Kidney (tissue), 13 donors: ENCODE measurements at regions not wholly inside any gene's neighbourhood (a gene's known extent, or its start where the extent isn't known, plus 50 kb on each side); places are given as distances from the start of the nearest gene placed in this dataset.

ENCODE experiments used
- DNase-seq, 5 donors: peaks; one replicate each; pipeline ENCODE4 v3.0.0-alpha.2; 2013 to 2020
- FAIRE-seq: peaks from 2 replicates; lab custom pipeline; 2012; peaks lifted over from hg19 to GRCh38; lab: Jason Lieb, UNC
- H3K27ac ChIP-seq, 2 donors: one replicate each; pipeline ENCODE4 v1.7.0; 2013; ENCODE audit warnings: low read depth in 2 of 2, low read length in 2 of 2, inconsistent platforms in 1 of 2
- H3K27me3 ChIP-seq: one replicate; pipeline ENCODE4 v1.7.1; 2013; ENCODE audit warnings: low read length, inconsistent platforms; ENCODE audit not compliant: control insufficient read depth, insufficient read depth
- H3K36me3 ChIP-seq, 3 donors: one replicate each; pipeline versions ENCODE4 v1.7.0 to v1.7.1; 2013; ENCODE audit warnings: low read length in 3 of 3, control low read depth in 1 of 3, inconsistent platforms in 1 of 3; ENCODE audit not compliant: insufficient read depth in 3 of 3, control insufficient read depth in 2 of 3
- H3K4me1 ChIP-seq, 3 donors: one replicate each; pipeline versions ENCODE4 v1.7.0 to v1.7.1; 2013; ENCODE audit warnings: low read length in 3 of 3, inconsistent platforms in 1 of 3, low read depth in 1 of 3; ENCODE audit not compliant: control insufficient read depth in 2 of 3, insufficient read depth in 2 of 3
- H3K4me3 ChIP-seq, 3 donors: one replicate each; pipeline versions ENCODE4 v1.7.0 to v1.8.1; 2013; ENCODE audit warnings: low read length in 3 of 3, control low read depth in 1 of 3, inconsistent platforms in 1 of 3
- H3K9ac ChIP-seq, 3 donors: one replicate each; pipeline versions ENCODE4 v1.7.0 to v1.7.1; 2013; ENCODE audit warnings: low read length in 3 of 3, control low read depth in 1 of 3, inconsistent platforms in 1 of 3
- H3K9me3 ChIP-seq, 3 donors: one replicate each; pipeline versions ENCODE4 v1.7.0 to v1.7.1; 2013; ENCODE audit warnings: low read length in 3 of 3, control low read depth in 1 of 3, inconsistent platforms in 1 of 3; ENCODE audit not compliant: control insufficient read depth in 2 of 3, insufficient read depth in 1 of 3
- intact Hi-C: fragments of 100-400 bp; cut with DNase I; formaldehyde crosslinking; loops from one replicate; pipeline ENCODE4 v1.11.1; 2022
- TF ChIP-seq, protein P1 (sequence below): IDR thresholded peaks from 3 replicates; pipeline ENCODE4 v1.5.1; 2012; ENCODE audit warnings: mild to moderate bottlenecking, moderate library complexity, borderline replicate concordance; ENCODE audit not compliant: insufficient read depth; ENCODE audit errors: extremely low read depth
- donor health status: control.
- donor health status: control.
- donor health status: control.
- donor health status: control.
- donor health status: control.
- donor health status: DM: yes; HTN: yes; CAD: no.
- donor health status: Normal renal cell carcinoma (clear cell type).

DNA sequence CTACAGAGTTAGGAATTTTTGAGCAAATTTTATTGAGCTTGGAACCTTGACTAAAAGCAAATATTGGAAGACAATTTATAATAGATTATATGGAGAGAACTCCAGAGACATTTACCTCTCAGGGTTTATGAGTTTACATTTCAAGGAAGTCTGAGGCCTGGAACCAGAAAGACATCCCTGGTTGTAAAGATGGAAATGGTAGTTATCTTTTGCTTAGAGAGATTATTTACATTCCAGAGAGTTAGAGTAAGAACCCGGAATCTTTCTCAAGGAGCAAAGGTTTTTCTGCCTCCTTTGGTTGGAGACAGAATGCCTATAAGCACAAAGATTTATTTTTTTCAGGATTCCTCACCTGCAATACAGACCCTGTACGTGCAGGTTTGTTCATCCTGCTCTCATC is 458.1 kb downstream of the TBL1XR1 start:
- H3K27ac ChIP-seq: no peak overlapping the region
- DNase-seq (no peak), FAIRE-seq (no peak)
- H3K27me3 ChIP-seq: no peaks in the 10 kb centered on the region
- TF ChIP-seq, protein P1, sequence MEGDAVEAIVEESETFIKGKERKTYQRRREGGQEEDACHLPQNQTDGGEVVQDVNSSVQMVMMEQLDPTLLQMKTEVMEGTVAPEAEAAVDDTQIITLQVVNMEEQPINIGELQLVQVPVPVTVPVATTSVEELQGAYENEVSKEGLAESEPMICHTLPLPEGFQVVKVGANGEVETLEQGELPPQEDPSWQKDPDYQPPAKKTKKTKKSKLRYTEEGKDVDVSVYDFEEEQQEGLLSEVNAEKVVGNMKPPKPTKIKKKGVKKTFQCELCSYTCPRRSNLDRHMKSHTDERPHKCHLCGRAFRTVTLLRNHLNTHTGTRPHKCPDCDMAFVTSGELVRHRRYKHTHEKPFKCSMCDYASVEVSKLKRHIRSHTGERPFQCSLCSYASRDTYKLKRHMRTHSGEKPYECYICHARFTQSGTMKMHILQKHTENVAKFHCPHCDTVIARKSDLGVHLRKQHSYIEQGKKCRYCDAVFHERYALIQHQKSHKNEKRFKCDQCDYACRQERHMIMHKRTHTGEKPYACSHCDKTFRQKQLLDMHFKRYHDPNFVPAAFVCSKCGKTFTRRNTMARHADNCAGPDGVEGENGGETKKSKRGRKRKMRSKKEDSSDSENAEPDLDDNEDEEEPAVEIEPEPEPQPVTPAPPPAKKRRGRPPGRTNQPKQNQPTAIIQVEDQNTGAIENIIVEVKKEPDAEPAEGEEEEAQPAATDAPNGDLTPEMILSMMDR: no peak
- no peak overlapping the region for H3K9ac ChIP-seq
- no peaks in the 10 kb centered on the region for H3K36me3 ChIP-seq
- no peaks in the 10 kb centered on the region for H3K4me1 ChIP-seq
- intact Hi-C loops: no loop called here
- no peaks in the 10 kb centered on the region for H3K9me3 ChIP-seq
- H3K4me3 ChIP-seq: no peak overlapping the region

GRCh38 chr3:176737480-176738110 is 459.7 kb downstream of the TBL1XR1 start:
- H3K27me3 ChIP-seq: no peaks in the 10 kb centered on the region
- no peak for FAIRE-seq
- no peaks in the 10 kb centered on the region for H3K36me3 ChIP-seq
- H3K9me3 ChIP-seq: no peaks in the 10 kb centered on the region
- H3K4me3 ChIP-seq: no peak overlapping the region
- intact Hi-C loops: no loop called here
- H3K27ac ChIP-seq: no peak overlapping the region
- no peaks in the 10 kb centered on the region for H3K4me1 ChIP-seq
- H3K9ac ChIP-seq: no peak overlapping the region
- TF ChIP-seq, protein P1: no peak
- DNase-seq: peak in 2 of 5 donors; percentile 3 to 15

DNA sequence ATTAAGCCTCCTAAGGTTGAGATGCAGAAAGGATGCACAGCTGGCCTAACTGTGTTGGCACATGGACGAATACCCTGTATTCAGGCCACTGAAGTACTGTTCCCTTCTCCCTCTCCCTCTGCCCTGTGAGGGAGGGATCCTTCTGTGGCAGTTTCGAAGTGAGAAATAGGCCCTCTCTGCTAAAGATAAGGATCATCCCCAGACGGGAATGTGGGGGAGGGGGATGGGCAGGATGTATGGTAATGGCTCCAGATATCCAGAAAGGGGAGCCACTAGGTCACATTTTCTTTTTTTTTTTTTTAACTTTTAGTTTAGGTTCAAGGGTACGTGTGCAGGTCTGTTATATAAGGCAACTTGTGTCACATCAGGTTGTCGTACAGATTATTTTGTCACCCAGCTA is 463.1 kb downstream of the TBL1XR1 start:
- Histone ChIP-seq H3K27me3 (no peaks in the 10 kb centered on the region), H3K4me3 (no peak overlapping the region), H3K27ac (no peak overlapping the region), H3K9me3 (no peaks in the 10 kb centered on the region), H3K4me1 (no peaks in the 10 kb centered on the region), H3K36me3 (no peaks in the 10 kb centered on the region), H3K9ac (no peak overlapping the region)
- no peak for FAIRE-seq
- DNase-seq: no peak
- intact Hi-C loops: no loop called here
- TF ChIP-seq, protein P1: no peak

GRCh38 chr3:176724394-176724759 is 472.9 kb downstream of the TBL1XR1 start:
- H3K9me3 ChIP-seq: no peaks in the 10 kb centered on the region
- FAIRE-seq (no peak), DNase-seq (no peak)
- no peak overlapping the region for H3K9ac ChIP-seq
- H3K4me3 ChIP-seq: no peak overlapping the region
- intact Hi-C loops: no loop called here
- no peaks in the 10 kb centered on the region for H3K27me3 ChIP-seq
- TF ChIP-seq, protein P1: no peak
- no peaks in the 10 kb centered on the region for H3K36me3 ChIP-seq
- H3K4me1 ChIP-seq: no peaks in the 10 kb centered on the region
- H3K27ac ChIP-seq: no peak overlapping the region
